Cardiac muscle cell (in vitro differentiated cells and primary cell): ENCODE measurements at regions not wholly inside any gene's neighbourhood (a gene's known extent, or its start where the extent isn't known, plus 50 kb on each side); places are given as distances from the start of the nearest gene placed in this dataset.
A peak's percentile ranks its signal among the peaks of the same experiment; 100 is the strongest.

ENCODE experiments used
- DNase-seq, 2 donors: peaks; one replicate each; pipeline versions ENCODE4 v3.0.0 to v3.0.0-alpha.2; 2010 to 2017; ENCODE audit warnings: low read depth in 1 of 2, low spot score in 1 of 2
- H3K27ac ChIP-seq: fragments of 200-600 bp; sonication (generic); 2 replicates; pipeline ENCODE4 v1.5.1; 2016
- H3K27me3 ChIP-seq: fragments of 200-600 bp; sonication (generic); 2 replicates; pipeline ENCODE4 v1.6.0; 2016; ENCODE audit warnings: control low read depth
- H3K36me3 ChIP-seq: fragments of 200-600 bp; sonication (generic); 2 replicates; pipeline ENCODE4 v1.5.1; 2016; ENCODE audit warnings: control low read depth
- H3K4me1 ChIP-seq: fragments of 200-600 bp; sonication (generic); 2 replicates; pipeline ENCODE4 v1.8.1; 2017; ENCODE audit warnings: low read depth, mild to moderate bottlenecking, mixed run types
- H3K4me3 ChIP-seq: fragments of 200-600 bp; sonication (generic); 2 replicates; pipeline ENCODE4 v1.5.1; 2016; ENCODE audit warnings: mild to moderate bottlenecking
- H3K9me3 ChIP-seq: fragments of 200-600 bp; sonication (generic); 2 replicates; pipeline ENCODE4 v1.5.1; 2017; ENCODE audit warnings: low read depth, mild to moderate bottlenecking, control low read depth
- CTCF ChIP-seq: IDR thresholded peaks from 2 replicates; pipeline ENCODE4 v1.5.1; 2012; ENCODE audit warnings: low read depth, mild to moderate bottlenecking, low read length

- Histone ChIP-seq H3K27ac (no peak overlapping the region), H3K4me3 (no peak overlapping the region), H3K4me1 (no peaks in the 10 kb centered on the region), H3K9me3 (no peaks in the 10 kb centered on the region), H3K27me3 (no peaks in the 10 kb centered on the region), H3K36me3 (no peaks in the 10 kb centered on the region)
- DNase-seq, result peak in 1 of 2 donors; percentile 6
- no peak for TF ChIP-seq CTCF
These were observed 1026.0 kb upstream of the ARRDC3 start for GRCh38 chr5:92409134-92409533.

GRCh38 chr5:92402956-92403702, 1020.0 kb upstream of the ARRDC3 start:
- no peaks in the 10 kb centered on the region for H3K4me1 ChIP-seq
- H3K36me3 ChIP-seq, result no peaks in the 10 kb centered on the region
- no peaks in the 10 kb centered on the region for H3K9me3 ChIP-seq
- no peak for DNase-seq
- H3K4me3 ChIP-seq, result no peak overlapping the region
- no peak overlapping the region for H3K27ac ChIP-seq
- H3K27me3 ChIP-seq, result no peaks in the 10 kb centered on the region
- TF ChIP-seq CTCF, result no peak

- no peak overlapping the region for H3K4me3 ChIP-seq
- TF ChIP-seq CTCF, result no peak
- no peaks in the 10 kb centered on the region for H3K27me3 ChIP-seq
- H3K4me1 ChIP-seq, result no peaks in the 10 kb centered on the region
- no peak for DNase-seq
- no peaks in the 10 kb centered on the region for H3K9me3 ChIP-seq
- no peaks in the 10 kb centered on the region for H3K36me3 ChIP-seq
- H3K27ac ChIP-seq, result no peak overlapping the region
These were observed 1018.9 kb upstream of the ARRDC3 start for GRCh38 chr5:92402045-92402444.

- H3K4me1 ChIP-seq, result no peaks in the 10 kb centered on the region
- H3K27me3 ChIP-seq, result no peaks in the 10 kb centered on the region
- no peaks in the 10 kb centered on the region for H3K36me3 ChIP-seq
- H3K4me3 ChIP-seq, result no peak overlapping the region
- no peaks in the 10 kb centered on the region for H3K9me3 ChIP-seq
- DNase-seq, result peak; percentile 10 to 42
- H3K27ac ChIP-seq, result no peak overlapping the region
- TF ChIP-seq CTCF, result no peak
These were observed 1018.4 kb upstream of the ARRDC3 start for GRCh38 chr5:92401492-92401891.

- Histone ChIP-seq H3K9me3 (no peaks in the 10 kb centered on the region), H3K4me1 (no peaks in the 10 kb centered on the region), H3K27me3 (no peaks in the 10 kb centered on the region), H3K36me3 (no peaks in the 10 kb centered on the region), H3K4me3 (no peak overlapping the region), H3K27ac (no peak overlapping the region)
- DNase-seq, result no peak
- no peak for TF ChIP-seq CTCF
These were observed 1011.8 kb upstream of the ARRDC3 start for GRCh38 chr5:92394936-92395335.
